ENCODE measurements at regions not wholly inside any gene's neighbourhood (a gene's known extent, or its start where the extent isn't known, plus 50 kb on each side); places are given as distances from the start of the nearest gene placed in this dataset.
"Not testable (repeated sequence)": the region's sequence is repeated elsewhere in the genome, so short reads cannot be mapped to it uniquely, and the experiment has no call there.

GRCh38 chr1:73667959-73668358, 530.0 kb downstream of the LRRIQ3 start:
- TF ChIP-seq, protein P1, sequence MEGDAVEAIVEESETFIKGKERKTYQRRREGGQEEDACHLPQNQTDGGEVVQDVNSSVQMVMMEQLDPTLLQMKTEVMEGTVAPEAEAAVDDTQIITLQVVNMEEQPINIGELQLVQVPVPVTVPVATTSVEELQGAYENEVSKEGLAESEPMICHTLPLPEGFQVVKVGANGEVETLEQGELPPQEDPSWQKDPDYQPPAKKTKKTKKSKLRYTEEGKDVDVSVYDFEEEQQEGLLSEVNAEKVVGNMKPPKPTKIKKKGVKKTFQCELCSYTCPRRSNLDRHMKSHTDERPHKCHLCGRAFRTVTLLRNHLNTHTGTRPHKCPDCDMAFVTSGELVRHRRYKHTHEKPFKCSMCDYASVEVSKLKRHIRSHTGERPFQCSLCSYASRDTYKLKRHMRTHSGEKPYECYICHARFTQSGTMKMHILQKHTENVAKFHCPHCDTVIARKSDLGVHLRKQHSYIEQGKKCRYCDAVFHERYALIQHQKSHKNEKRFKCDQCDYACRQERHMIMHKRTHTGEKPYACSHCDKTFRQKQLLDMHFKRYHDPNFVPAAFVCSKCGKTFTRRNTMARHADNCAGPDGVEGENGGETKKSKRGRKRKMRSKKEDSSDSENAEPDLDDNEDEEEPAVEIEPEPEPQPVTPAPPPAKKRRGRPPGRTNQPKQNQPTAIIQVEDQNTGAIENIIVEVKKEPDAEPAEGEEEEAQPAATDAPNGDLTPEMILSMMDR (IDR thresholded peaks at IDR 0.05; ENCODE audit: extremely low read depth in 1 of 2, insufficient read depth in 1 of 2, low read depth in 1 of 2, low read length in 2 of 2) = not testable (repeated sequence)
- not testable (repeated sequence) for TF ChIP-seq MYC (IDR thresholded peaks at IDR 0.05; ENCODE audit: low read depth, low read length); POLR2AphosphoS5 (IDR thresholded peaks at IDR 0.05; ENCODE audit: insufficient read depth, low read depth, low read length); POLR2A (IDR thresholded peaks at IDR 0.05; ENCODE audit: low read depth, low read length)

Data from endothelial cell of umbilical vein (primary cell).